ENCODE measurements at regions not wholly inside any gene's neighbourhood (a gene's known extent, or its start where the extent isn't known, plus 50 kb on each side); places are given as distances from the start of the nearest gene placed in this dataset.

- TF ChIP-seq BCLAF1 (IDR thresholded peaks at IDR 0.05) (no peak), HDGF (IDR thresholded peaks at IDR 0.05) (no peak), STAT3 (IDR thresholded peaks at IDR 0.05; ENCODE audit: low read depth, low read length) (no peak), RCOR1 (conservative IDR thresholded peaks at IDR 0.05; ENCODE audit: low read depth, low read length) (no peak), BCL11A (IDR thresholded peaks at IDR 0.05; ENCODE audit: low read depth, low read length) (no peak)
Measured at GRCh38 chrX:40445691-40446090, 135.1 kb upstream of the ATP6AP2 start (continued).

- POLR2A ChIA-PET: no interaction called here
- intact Hi-C loops (cut with micrococcal nuclease; ENCODE audit: unreplicated experiment) (no loop called here), in situ Hi-C loops (cut with MboI) (no loop called here)
- FAIRE-seq (no peak), ATAC-seq (no peak), DNase-seq (ENCODE audit: low read depth, low spot score) (no peak)
- Histone ChIP-seq H3K36me3 (ENCODE audit: control insufficient read depth in 2 of 2, insufficient read depth in 2 of 2, low read length in 1 of 2) (no peaks in the 10 kb centered on the region), H3K4me3 (no peak overlapping the region), H3K79me2 (ENCODE audit: control insufficient read depth, insufficient read depth, low read length) (no peaks in the 10 kb centered on the region), H3K9ac (ENCODE audit: control insufficient read depth, insufficient read depth, low read length) (no peak overlapping the region), H3K27ac (ENCODE audit: control insufficient read depth, insufficient read depth) (no peak overlapping the region), H3K9me3 (replicated peaks; ENCODE audit: control insufficient read depth, insufficient read depth, low read length) (no peaks in the 10 kb centered on the region), H4K20me1 (ENCODE audit: control insufficient read depth, insufficient read depth) (no peaks in the 10 kb centered on the region), H3K4me1 (ENCODE audit: control insufficient read depth, insufficient read depth, low read length) (no peaks in the 10 kb centered on the region), H3K4me2 (ENCODE audit: control insufficient read depth, insufficient read depth) (no peak overlapping the region), H3K27me3 (replicated peaks in 1 of 2; ENCODE audit: control insufficient read depth in 2 of 2, insufficient read depth in 2 of 2, low read length in 1 of 2) (no peaks in the 10 kb centered on the region; a peak in 1 of 4 replicates), H2AFZ (ENCODE audit: control insufficient read depth, low read depth, low read length) (no peak overlapping the region)
- RAD21 ChIA-PET (ENCODE audit: unreplicated experiment): no interaction called here
- CTCF ChIA-PET: no interaction called here
- no TSS peak for BruUV-seq (replicated peaks)
- WGBS (ENCODE audit: insufficient coverage, insufficient replicate concordance, low lambda C conversion rate, missing lambda C conversion rate): 54% methylated on average over 12 of the region's 12 CpGs
- SMC1A ChIA-PET (ENCODE audit: uncharacterized antibody, unreplicated experiment): no interaction called here
- TF ChIP-seq HDAC6 (IDR thresholded peaks at IDR 0.05; ENCODE audit: unreplicated experiment): no peak
- TF ChIP-seq NFIC (IDR thresholded peaks at IDR 0.05; ENCODE audit: low read depth, low read length): no peak
- TF ChIP-seq ZNF217 (IDR thresholded peaks at IDR 0.05): no peak
- TF ChIP-seq CEBPZ (IDR thresholded peaks at IDR 0.05; ENCODE audit: low read depth, low read length): no peak
- no peak for TF ChIP-seq SMAD1 (IDR thresholded peaks at IDR 0.05; ENCODE audit: low read depth, partially characterized antibody)
- TF ChIP-seq ATF2 (IDR thresholded peaks at IDR 0.05; ENCODE audit: low read length): no peak
- no peak for TF ChIP-seq PBX3 (IDR thresholded peaks at IDR 0.05; ENCODE audit: insufficient replicate concordance, low read depth, low read length)
Measured at GRCh38 chrX:40444798-40445496, 135.8 kb upstream of the ATP6AP2 start.
